ENCODE measurements at regions not wholly inside any gene's neighbourhood (a gene's known extent, or its start where the extent isn't known, plus 50 kb on each side); places are given as distances from the start of the nearest gene placed in this dataset.

- no peak overlapping the region for H3K4me3 ChIP-seq (ENCODE audit: low read depth, low read length)
- no peak for TF ChIP-seq CTCF (IDR thresholded peaks at IDR 0.05; ENCODE audit: borderline replicate concordance, insufficient read depth, low read depth, low read length)
Measured at GRCh38 chr5:167877114-167877722, 414.2 kb upstream of the WWC1 start.

- no peak for TF ChIP-seq CTCF (IDR thresholded peaks at IDR 0.05; ENCODE audit: borderline replicate concordance, insufficient read depth, low read depth, low read length)
- H3K4me3 ChIP-seq (ENCODE audit: low read depth, low read length), result no peak overlapping the region
Measured at GRCh38 chr5:167877924-167878323, 413.5 kb upstream of the WWC1 start.

GRCh38 chr5:167880420-167880819, 411.0 kb upstream of the WWC1 start:
- no peak overlapping the region for H3K4me3 ChIP-seq (ENCODE audit: low read depth, low read length)
- TF ChIP-seq CTCF (IDR thresholded peaks at IDR 0.05; ENCODE audit: borderline replicate concordance, insufficient read depth, low read depth, low read length), result no peak

GRCh38 chr5:167881041-167881440, 410.4 kb upstream of the WWC1 start:
- no peak overlapping the region for H3K4me3 ChIP-seq (ENCODE audit: low read depth, low read length)
- TF ChIP-seq CTCF (IDR thresholded peaks at IDR 0.05; ENCODE audit: borderline replicate concordance, insufficient read depth, low read depth, low read length), result no peak

- no peak overlapping the region for H3K4me3 ChIP-seq (ENCODE audit: low read depth, low read length)
- no peak for TF ChIP-seq CTCF (IDR thresholded peaks at IDR 0.05; ENCODE audit: borderline replicate concordance, insufficient read depth, low read depth, low read length)
Measured at GRCh38 chr5:167886196-167886595, 405.2 kb upstream of the WWC1 start.

GRCh38 chr5:167888393-167888792, 403.1 kb upstream of the WWC1 start:
- TF ChIP-seq CTCF (IDR thresholded peaks at IDR 0.05; ENCODE audit: borderline replicate concordance, insufficient read depth, low read depth, low read length), result no peak

GRCh38 chr5:167889276-167889675, 402.2 kb upstream of the WWC1 start:
- no peak overlapping the region for H3K4me3 ChIP-seq (ENCODE audit: low read depth, low read length)
- no peak for TF ChIP-seq CTCF (IDR thresholded peaks at IDR 0.05; ENCODE audit: borderline replicate concordance, insufficient read depth, low read depth, low read length)

More at GRCh38 chr5:167888393-167888792, 403.1 kb upstream of the WWC1 start:
- no peak overlapping the region for H3K4me3 ChIP-seq (ENCODE audit: low read depth, low read length)

Data from GM12875 (cell line).